NCI-H748 (cell line): ENCODE measurements at regions not wholly inside any gene's neighbourhood (a gene's known extent, or its start where the extent isn't known, plus 50 kb on each side); places are given as distances from the start of the nearest gene placed in this dataset.

ENCODE experiments used
- DNase-seq: peaks from one replicate; lab custom pipeline; 2025; ENCODE audit not compliant: unreplicated experiment; lab: John Stamatoyannopoulos, UW

GRCh38 chr12:77630790-77631445, 199.8 kb upstream of the NAV3 start:
- DNase-seq = peak; percentile 15

GRCh38 chr12:77630344-77630743, 200.3 kb upstream of the NAV3 start:
- DNase-seq = no peak

- no peak for DNase-seq
Measured at GRCh38 chr12:77629141-77629540, 201.6 kb upstream of the NAV3 start.

- DNase-seq = no peak
Measured at GRCh38 chr12:77625441-77625840, 205.3 kb upstream of the NAV3 start.

- DNase-seq = no peak
Measured at GRCh38 chr12:77619425-77619824, 211.3 kb upstream of the NAV3 start.

- no peak for DNase-seq
Measured at GRCh38 chr12:77617818-77618217, 212.9 kb upstream of the NAV3 start.

GRCh38 chr12:77615332-77615731, 215.4 kb upstream of the NAV3 start:
- peak; percentile 68 for DNase-seq

GRCh38 chr12:77613411-77613810, 217.3 kb upstream of the NAV3 start:
- DNase-seq = no peak

GRCh38 chr12:77610446-77610845, 220.2 kb upstream of the NAV3 start:
- DNase-seq = no peak

GRCh38 chr12:77609016-77609415, 221.7 kb upstream of the NAV3 start:
- DNase-seq = no peak

- no peak for DNase-seq
Measured at GRCh38 chr12:77608271-77608824, 222.3 kb upstream of the NAV3 start.

GRCh38 chr12:77606348-77606747, 224.3 kb upstream of the NAV3 start:
- DNase-seq = no peak

- no peak for DNase-seq
Measured at GRCh38 chr12:77603946-77604345, 226.7 kb upstream of the NAV3 start.

GRCh38 chr12:77601069-77601468, 229.6 kb upstream of the NAV3 start:
- DNase-seq = no peak

- DNase-seq = no peak
Measured at GRCh38 chr12:77600468-77600843, 230.2 kb upstream of the NAV3 start.

GRCh38 chr12:77599782-77600467, 230.8 kb upstream of the NAV3 start:
- no peak for DNase-seq

GRCh38 chr12:77594366-77594765, 236.3 kb upstream of the NAV3 start:
- no peak for DNase-seq

GRCh38 chr12:77592836-77593235, 237.9 kb upstream of the NAV3 start:
- DNase-seq = no peak

- DNase-seq = peak; percentile 63
Measured at GRCh38 chr12:77591959-77592743, 238.5 kb upstream of the NAV3 start.

- no peak for DNase-seq
Measured at GRCh38 chr12:77590306-77590705, 240.4 kb upstream of the NAV3 start.

- DNase-seq = peak; percentile 18
Measured at GRCh38 chr12:77584860-77585259, 245.8 kb upstream of the NAV3 start.
